GM12872 (cell line): ENCODE measurements at regions not wholly inside any gene's neighbourhood (a gene's known extent, or its start where the extent isn't known, plus 50 kb on each side); places are given as distances from the start of the nearest gene placed in this dataset.

Experiments
- CTCF ChIP-seq: IDR thresholded peaks from 3 replicates; pipeline ENCODE4 v1.5.1; 2011; ENCODE audit warnings: low read depth, mild to moderate bottlenecking, low read length, moderate library complexity; ENCODE audit not compliant: insufficient read depth

GRCh38 chr2:83991992-83992391, 467.1 kb downstream of the SUCLG1 start:
- TF ChIP-seq CTCF, result no peak

- TF ChIP-seq CTCF, result no peak
Observed at GRCh38 chr2:83990636-83991035, 468.4 kb downstream of the SUCLG1 start.

GRCh38 chr2:83972128-83972527, 487.0 kb downstream of the SUCLG1 start:
- TF ChIP-seq CTCF, result no peak

- no peak for TF ChIP-seq CTCF
Observed at GRCh38 chr2:83971547-83971946, 487.5 kb downstream of the SUCLG1 start.

GRCh38 chr2:83970217-83970929, 488.7 kb downstream of the SUCLG1 start:
- TF ChIP-seq CTCF, result no peak

- no peak for TF ChIP-seq CTCF
Observed at GRCh38 chr2:83969085-83969484, 490.0 kb downstream of the SUCLG1 start.

GRCh38 chr2:83967854-83968253, 491.2 kb downstream of the SUCLG1 start:
- peak; percentile 32; the same call in 2 of the 3 replicates for TF ChIP-seq CTCF
